GM12878 (cell line): ENCODE measurements at regions not wholly inside any gene's neighbourhood (a gene's known extent, or its start where the extent isn't known, plus 50 kb on each side); places are given as distances from the start of the nearest gene placed in this dataset.

Experiments used
- BHLHE40 ChIP-seq, 2 experiments: fragments of 450-650 bp in 1 of 2; IDR thresholded peaks; 2 replicates each; pipeline ENCODE4 v1.6.1; 2011 to 2017; ENCODE audit warnings: low read depth in 2 of 2, borderline replicate concordance in 1 of 2, improper control_type of control experiment in 1 of 2, low read length in 1 of 2, mild to moderate bottlenecking in 1 of 2
- CTCF ChIP-seq, 3 experiments: IDR thresholded peaks in 2 of 3; conservative IDR thresholded peaks in 1 of 3; 2 replicates each; pipeline ENCODE4 v1.5.1; 2011; ENCODE audit warnings: low read depth in 3 of 3, low read length in 3 of 3, mild to moderate bottlenecking in 3 of 3, control low read depth in 2 of 3, moderate library complexity in 2 of 3, inconsistent platforms in 1 of 3, mixed read lengths in 1 of 3; ENCODE audit not compliant: control insufficient read depth in 2 of 3, insufficient read depth in 1 of 3; ENCODE audit errors: extremely low read depth in 1 of 3
- EP300 ChIP-seq, 2 experiments: fragments of 150-350 bp in 1 of 2; IDR thresholded peaks; 2 replicates each; pipeline ENCODE4 v1.6.1; 2011 to 2012; ENCODE audit warnings: low read depth in 2 of 2, low read length in 2 of 2, borderline replicate concordance in 1 of 2, improper control_type of control experiment in 1 of 2, inconsistent platforms in 1 of 2; ENCODE audit not compliant: control insufficient read depth in 1 of 2
- EZH2 ChIP-seq: IDR thresholded peaks from 2 replicates; pipeline ENCODE4 v1.6.1; 2012; ENCODE audit warnings: low read depth, mild to moderate bottlenecking, control low read depth, inconsistent platforms, low read length, borderline replicate concordance; ENCODE audit not compliant: control insufficient read depth
- KDM1A ChIP-seq: fragments of 200-600 bp; sonication (generic); IDR thresholded peaks from 2 replicates; pipeline ENCODE4 v1.6.1; 2016; ENCODE audit warnings: borderline replicate concordance
- MLLT1 ChIP-seq: fragments of 450-650 bp; IDR thresholded peaks from 2 replicates; pipeline ENCODE4 v1.6.1; 2016; ENCODE audit warnings: mild to moderate bottlenecking
- MXI1 ChIP-seq: fragments of 150-350 bp; IDR thresholded peaks from 2 replicates; pipeline ENCODE4 v1.6.1; 2011; ENCODE audit warnings: low read depth, mild to moderate bottlenecking, inconsistent platforms, low read length, improper control_type of control experiment
- REST ChIP-seq: IDR thresholded peaks from 2 replicates; pipeline ENCODE4 v1.6.1; 2012; ENCODE audit warnings: mild to moderate bottlenecking, low read depth, low read length
- TAF1 ChIP-seq: IDR thresholded peaks from 2 replicates; pipeline ENCODE4 v1.6.1; 2011; ENCODE audit warnings: mild to moderate bottlenecking, low read depth, low read length, borderline replicate concordance
- ZNF592 ChIP-seq: fragments of 450-650 bp; IDR thresholded peaks from 2 replicates; pipeline ENCODE4 v1.6.1; 2017; ENCODE audit warnings: mild to moderate bottlenecking, moderate library complexity
- ZSCAN29 ChIP-seq: fragments of 450-650 bp; IDR thresholded peaks from 2 replicates; pipeline ENCODE4 v1.6.1; 2017; ENCODE audit warnings: mild to moderate bottlenecking, moderate library complexity

- no peak for TF ChIP-seq EZH2
- no peak for TF ChIP-seq CTCF (IDR thresholded peaks at IDR 0.05 in 2 of 3, conservative IDR thresholded peaks at IDR 0.05 in 1 of 3; ENCODE audit: control insufficient read depth in 2 of 3, extremely low read depth in 1 of 3, insufficient read depth in 1 of 3, low read depth in 3 of 3, low read length in 3 of 3)
- TF ChIP-seq REST = no peak
- no peak for TF ChIP-seq MLLT1
- no peak for TF ChIP-seq ZNF592
- no peak for TF ChIP-seq BHLHE40 (IDR thresholded peaks at IDR 0.05; ENCODE audit: borderline replicate concordance in 1 of 2, low read depth in 2 of 2, low read length in 1 of 2)
- no peak for TF ChIP-seq TAF1
- TF ChIP-seq ZSCAN29 = no peak
- no peak for TF ChIP-seq EP300 (IDR thresholded peaks at IDR 0.05; ENCODE audit: borderline replicate concordance in 1 of 2, control insufficient read depth in 1 of 2, low read depth in 2 of 2, low read length in 2 of 2)
- TF ChIP-seq MXI1 = no peak
- no peak for TF ChIP-seq KDM1A
Observed at GRCh38 chr7:26991796-26992195, 104.0 kb downstream of the HOXA1 start.
